Left cardiac atrium (tissue), 4 donors: ENCODE measurements at regions not wholly inside any gene's neighbourhood (a gene's known extent, or its start where the extent isn't known, plus 50 kb on each side); places are given as distances from the start of the nearest gene placed in this dataset.
"Not testable (repeated sequence)": the region's sequence is repeated elsewhere in the genome, so short reads cannot be mapped to it uniquely, and the experiment has no call there.

Source experiments
- ATAC-seq, 2 donors: fragments of 200-7000 bp; cut with Tn5 transposase; one replicate each; pipeline ENCODE4 v1.9.1; 2020; ENCODE audit warnings: mild to moderate bottlenecking in 2 of 2, moderate library complexity in 2 of 2
- DNase-seq: peaks from one replicate; pipeline ENCODE4 v3.0.0-alpha.2; 2020
- intact Hi-C, 2 donors: fragments of 100-400 bp; cut with DNase I; formaldehyde crosslinking; loops; one replicate each; pipeline versions ENCODE4 v1.14.1 to v1.15.1; 2022 to 2023
- donor health status: DM: no; HTN: yes; CAD: no.
- donor health status: DM: no; HTN: yes; CAD: no; lungs with severe emphysema.
- donor health status: DM: yes; HTN: yes; CAD: no.
- donor health status: Dilated cardiomyopathy.

DNA sequence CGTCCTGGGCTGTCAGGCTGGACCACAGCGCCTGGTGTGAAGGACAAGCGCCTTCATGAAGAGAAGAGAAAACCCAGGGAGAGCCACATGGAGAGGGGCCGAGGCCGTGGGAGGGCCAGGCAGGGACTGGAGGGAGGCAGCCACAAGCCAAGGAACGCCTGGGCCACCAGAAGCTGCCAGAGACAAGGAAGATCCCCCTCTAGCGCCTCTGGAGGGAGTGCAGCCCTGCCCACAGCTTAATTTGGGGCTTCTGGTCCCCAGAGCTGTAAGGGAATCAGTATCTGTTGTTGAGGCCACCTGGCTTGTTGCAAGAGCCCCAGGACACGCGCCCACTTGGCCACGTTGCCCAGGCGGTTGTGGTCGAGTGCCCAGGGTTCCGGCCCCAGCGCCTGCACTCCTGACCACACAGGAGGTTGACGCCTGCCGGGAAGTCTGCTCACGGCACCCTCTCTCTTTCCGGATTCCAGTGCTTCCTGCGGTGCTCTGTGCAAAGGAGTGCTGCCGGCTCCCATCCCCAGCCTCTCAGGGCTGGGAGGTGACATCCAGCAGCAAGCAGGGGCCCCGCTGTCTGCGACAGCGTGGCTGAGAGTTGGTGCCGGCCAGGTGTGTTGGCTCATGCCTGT is 4431.0 kb upstream of the TPTE start:
- DNase-seq, intact Hi-C loops, ATAC-seq: not testable (repeated sequence)

DNA sequence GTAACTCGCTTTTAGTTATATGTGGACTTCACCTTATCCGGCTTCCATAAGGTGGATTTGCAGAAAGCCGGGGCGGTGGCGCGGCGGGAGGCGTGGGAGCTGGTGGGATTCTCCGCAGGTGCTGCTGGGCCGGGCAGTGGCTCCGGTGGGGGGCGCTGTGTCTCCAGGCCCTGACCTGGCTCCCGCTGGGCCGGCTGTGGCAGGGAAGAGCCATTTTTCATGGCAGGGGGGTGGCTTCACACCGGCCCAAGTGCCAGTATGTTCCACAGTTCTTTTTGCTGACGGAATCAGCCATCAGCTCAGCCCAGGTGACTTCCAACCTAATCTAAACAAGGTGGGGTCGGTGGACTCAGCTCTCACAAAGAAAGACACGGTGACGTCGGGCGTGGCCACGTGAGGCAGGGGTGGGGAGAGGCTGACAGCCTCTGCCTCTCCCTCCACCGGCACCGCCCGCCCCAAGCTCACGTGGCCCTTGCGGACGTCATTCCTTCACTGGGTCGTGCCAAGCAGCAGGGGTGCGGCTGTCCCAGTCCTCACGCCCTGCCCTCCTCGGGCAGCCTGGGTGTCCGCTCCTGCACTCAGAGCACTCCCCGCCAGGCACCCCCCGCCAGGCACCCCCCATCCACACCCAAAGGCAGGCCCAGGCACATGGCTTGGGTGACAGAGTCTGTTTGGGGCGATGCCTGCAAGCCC is 4429.9 kb upstream of the TPTE start:
- ATAC-seq, intact Hi-C loops, DNase-seq: not testable (repeated sequence)

DNA sequence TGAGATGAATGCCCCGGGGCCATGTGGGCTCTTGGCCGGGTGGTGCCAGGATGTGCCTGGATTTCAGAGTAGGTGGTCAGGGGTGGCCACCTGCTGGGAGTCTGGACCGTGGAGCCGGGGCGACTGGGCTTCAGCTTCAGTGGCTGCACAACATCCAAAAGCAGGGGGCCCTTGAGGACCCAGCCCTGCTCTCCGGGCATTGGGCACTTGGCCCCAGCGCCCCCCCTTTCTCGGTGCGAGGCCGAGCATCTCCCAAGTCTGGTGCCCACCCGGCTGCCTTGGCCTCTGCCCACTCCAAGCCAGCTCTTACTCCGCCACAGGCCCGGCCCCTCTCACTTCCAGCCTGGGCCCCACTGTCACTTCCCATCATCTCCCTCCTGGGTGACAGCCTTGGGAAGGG is 4429.0 kb upstream of the TPTE start:
- intact Hi-C loops, ATAC-seq, DNase-seq: not testable (repeated sequence)

DNA sequence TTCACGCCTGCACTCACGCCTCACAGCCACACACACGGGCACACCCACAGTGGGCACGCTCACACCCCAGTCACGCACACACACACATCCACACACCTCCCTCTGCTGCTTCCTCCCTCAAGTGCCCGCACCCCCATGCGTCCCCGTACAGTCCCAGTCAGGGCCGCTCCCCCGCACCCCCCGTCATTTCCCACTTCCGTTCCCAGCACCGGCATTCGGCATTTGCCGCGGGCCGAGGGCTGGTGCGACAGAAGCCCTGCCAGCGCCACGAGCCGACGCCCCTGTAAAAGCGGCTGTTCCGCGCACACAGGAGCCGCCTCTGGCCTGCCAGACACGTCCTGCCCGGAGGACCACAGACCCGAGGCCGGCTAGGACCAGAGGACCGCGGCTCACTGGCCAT is 4428.0 kb upstream of the TPTE start:
- DNase-seq = peak; percentile 38
- intact Hi-C loops = not testable (repeated sequence)
- peak; percentile 44 to 46 for ATAC-seq

DNA sequence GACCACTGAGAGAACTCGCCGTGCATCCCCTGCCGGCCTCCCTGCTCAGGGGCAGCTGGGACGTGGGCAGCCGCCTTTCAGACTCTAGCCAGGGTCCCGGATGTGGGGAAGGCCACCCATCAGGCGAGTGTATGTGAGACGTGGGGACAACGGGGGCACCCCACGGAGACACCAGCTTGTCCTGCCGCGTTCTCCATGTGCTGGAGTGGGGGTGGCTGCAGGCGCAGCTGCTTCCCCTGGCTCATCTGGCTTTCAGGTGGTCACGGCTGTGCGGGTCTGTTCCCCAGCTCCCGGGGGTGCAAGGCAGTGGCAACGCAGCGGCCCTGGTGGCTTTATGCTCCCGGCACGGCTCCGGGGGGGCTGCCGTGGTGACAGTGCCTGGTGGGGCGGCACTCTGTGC is 4427.5 kb upstream of the TPTE start:
- peak; percentile 1 for DNase-seq
- intact Hi-C loops = not testable (repeated sequence)

DNA sequence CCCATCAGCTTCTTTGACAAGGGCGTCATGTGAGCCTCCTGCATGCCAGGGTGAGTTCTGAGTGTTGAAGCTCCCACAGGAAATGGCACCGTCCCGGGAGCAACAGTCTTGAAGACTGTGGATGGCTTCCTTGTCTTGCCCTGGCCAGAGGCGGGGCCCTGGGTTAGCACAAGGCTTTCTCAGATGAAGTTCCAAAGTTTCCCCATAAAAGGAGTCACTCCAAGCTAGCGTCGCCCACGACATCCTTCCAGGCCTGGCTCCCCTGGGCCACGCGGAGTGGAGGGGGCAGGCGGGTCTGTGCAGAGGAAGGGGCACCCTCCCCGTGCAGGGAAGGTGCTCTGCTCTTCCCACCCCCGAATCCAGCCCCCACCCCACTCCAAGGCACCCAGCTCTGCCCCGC is 4426.1 kb upstream of the TPTE start:
- ATAC-seq = peak; percentile 48 to 53
- intact Hi-C loops, DNase-seq: not testable (repeated sequence)

More for the DNA sequence above, 4427.5 kb upstream of the TPTE start:
- not testable (repeated sequence) for ATAC-seq

DNA sequence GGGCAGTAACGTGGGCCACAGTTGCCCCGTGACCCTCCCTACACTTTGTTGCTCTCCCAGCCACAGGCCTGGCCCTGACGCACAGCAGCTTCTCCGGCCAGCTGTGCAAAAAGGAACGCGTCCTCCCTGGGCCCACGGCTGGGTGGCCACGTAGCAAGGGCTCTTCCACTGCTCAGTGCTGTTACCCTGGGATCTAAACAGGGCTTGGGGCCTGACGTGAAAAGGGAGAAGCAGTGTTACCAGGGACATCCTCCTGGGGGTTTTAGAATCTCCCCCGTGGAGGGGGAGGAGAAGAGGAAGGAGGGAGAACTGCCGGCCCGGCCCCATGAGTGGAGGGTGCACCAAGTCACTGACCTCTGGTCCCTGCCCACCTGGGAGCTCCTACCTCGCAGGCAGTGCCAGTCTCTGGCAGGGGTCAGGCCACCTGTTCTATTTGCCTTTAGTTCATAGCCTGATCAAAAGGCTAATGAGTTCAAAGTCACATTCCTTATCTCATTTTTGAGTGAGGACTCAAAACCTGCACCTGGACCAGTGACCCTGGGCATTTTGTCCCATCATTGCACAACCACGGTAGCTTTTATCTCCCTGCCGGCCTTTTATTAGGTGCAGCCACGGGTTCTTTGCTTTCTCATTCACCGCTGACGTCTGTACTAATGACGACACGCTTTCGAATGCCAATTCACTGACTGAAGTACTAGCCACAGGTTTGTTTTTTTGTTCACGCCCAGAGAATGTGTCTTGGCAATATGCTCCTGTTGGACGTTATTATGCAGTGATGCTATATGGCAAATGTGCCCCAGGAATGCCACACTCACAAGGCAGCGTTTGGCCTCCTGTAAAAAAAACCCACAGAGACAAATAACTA is 4424.6 kb upstream of the TPTE start:
- intact Hi-C loops, DNase-seq, ATAC-seq: not testable (repeated sequence)

DNA sequence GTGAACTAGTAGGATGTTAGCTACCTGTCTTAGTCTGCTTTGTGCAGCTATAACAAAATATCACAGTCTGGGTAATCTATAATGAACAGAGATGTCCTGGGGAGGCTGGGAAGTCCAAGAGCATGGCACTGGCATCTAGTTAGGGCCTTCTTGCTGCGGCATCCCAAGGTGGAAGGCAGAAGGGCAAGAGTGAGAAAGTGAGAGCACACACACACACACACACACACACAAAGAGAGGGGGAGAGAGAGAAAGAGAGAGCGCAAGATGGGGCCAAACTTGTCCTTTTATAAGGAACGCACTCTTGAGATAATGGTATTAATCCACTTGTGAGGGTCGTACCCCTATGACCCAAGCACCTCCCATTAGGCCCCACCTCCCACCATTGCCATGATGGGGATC is 4423.6 kb upstream of the TPTE start:
- ATAC-seq, DNase-seq, intact Hi-C loops: not testable (repeated sequence)

DNA sequence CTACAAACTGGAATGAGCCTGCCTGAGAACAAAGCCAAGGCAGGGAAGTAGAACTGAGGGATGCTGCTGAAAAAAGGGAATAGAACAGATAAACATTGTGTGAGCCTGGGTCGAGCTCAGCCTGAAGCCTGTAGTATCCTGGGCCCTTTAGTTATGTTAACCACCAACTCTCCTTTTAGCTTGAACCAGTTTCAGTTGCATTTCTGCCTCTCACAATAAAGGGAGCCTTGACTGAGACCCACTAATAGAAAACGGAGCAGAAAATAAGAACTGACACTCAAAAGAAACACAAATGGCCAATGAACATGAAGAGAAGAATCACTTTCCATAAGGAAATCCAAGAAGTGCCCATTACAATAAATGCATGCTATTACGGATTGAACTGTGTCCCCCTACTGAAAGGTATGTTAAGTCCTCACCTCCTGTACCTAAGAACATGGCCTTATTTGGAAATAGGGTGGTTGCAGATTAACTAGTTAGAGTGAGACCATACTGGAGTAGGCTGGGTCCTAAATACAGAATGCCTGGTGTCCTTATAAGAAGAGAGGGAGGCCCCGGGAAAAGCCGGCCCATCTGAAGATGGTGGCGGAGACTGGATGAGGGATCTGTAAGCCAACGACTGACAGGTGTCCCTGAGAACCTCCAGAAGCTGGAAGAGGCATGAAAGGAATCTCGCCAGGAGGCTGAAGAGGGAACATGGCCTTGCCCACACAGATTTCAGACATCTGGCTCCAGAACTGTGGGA is 4423.0 kb upstream of the TPTE start:
- ATAC-seq = not testable (repeated sequence)

DNA sequence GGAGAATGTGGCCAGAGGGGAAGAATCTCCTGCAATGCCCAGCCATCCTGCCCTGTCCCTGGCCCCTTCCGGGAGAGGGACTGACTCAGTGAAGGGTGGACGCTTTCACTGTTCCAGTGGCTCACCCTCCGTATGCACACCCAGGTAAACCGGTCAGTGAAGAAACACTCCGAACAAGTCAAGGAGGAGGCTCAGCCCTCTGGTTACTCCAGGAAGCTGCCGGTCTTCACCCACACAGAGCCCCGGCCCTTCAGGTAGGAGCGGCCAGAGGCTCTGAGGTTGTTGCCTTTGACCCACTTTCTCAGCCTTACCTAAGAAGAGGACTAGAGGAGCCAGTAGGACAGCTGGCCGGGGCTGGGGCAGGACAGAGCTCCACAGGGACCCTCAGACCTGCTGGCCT is 4419.8 kb upstream of the TPTE start:
- ATAC-seq, intact Hi-C loops, DNase-seq: not testable (repeated sequence)

More for the DNA sequence above, 4423.0 kb upstream of the TPTE start:
- DNase-seq = peak; percentile 19
- intact Hi-C loops = not testable (repeated sequence)

DNA sequence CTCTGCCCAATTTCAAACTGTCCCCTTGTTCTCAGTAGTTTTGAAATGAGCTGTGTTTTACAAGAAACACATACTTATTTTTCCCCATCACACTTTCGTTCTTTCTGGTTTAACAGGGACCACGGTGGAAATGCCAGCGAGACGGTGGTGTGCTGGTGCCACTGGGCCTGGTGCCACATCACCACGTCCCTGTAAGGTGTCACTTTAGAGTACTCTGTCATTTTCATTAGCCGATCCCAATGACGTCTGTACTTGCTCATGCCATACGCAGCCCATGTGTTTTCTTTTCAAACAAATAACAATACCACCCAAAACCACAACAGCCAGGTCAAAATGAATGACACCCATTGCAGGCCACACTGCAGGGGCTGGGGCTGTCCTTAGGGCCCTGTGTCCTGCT is 4416.8 kb upstream of the TPTE start:
- DNase-seq, ATAC-seq, intact Hi-C loops: not testable (repeated sequence)

DNA sequence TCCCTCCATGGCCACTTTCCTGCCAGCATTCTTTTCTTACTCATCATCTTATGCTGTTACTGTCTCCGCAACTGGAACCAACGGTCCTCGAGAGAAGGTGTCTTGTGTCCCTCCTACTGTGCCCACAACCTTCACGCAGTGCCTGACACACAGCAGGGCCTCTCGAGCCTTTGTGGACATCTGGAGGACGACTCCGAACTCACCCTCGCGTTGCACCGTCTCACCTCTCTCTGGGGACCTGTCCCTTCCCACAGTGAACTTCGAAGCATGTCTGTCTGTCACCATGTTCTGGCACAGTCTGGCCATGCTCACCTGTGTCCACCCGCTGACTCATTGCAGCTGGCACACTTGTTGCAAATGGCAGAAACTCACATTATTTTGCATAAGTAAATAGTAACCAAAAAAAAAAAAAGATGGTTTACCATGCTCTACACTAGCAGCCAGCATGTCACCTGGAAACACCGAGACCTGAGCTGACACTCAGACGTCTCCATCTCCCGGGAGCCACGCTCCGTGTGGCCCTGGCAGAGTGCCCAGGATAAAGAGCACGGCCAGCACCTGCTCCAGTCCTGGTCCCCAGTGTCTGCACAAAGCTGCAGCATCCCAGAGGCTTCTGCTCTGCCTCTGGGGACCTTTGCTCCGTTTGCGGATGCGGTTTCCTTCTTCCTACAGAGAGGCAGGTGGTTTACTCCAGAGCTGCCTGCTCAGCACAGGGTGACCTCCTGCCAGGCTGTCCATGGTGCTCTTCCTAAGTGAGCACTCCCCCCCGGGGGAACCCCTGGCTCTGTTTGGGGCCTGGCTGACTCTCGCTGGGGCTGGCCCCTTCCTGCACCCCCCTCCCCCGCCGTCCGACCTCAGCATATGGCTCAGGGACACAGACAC is 4414.5 kb upstream of the TPTE start:
- not testable (repeated sequence) for DNase-seq, ATAC-seq

DNA sequence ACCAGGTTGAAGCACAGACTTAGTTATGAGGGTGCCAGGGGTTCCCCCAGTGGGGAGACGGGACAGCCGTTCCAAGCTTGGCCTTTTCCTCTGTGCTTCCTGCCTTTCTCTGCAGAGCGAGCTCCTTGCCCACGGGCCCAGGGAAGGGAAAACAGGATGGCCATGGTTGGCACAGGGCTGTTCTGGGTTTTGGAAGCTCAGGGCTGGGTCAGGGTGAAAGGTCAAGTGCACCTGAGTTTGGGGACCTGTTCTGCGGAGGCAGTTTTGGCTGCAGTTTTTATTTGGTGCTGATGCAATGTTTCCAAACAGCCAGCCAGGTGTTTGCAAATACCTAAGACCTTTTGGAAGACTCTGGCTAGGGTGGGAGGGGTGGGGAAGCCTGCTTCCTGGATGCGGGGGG is 4412.5 kb upstream of the TPTE start:
- DNase-seq, intact Hi-C loops, ATAC-seq: not testable (repeated sequence)

More for the DNA sequence above, 4414.5 kb upstream of the TPTE start:
- intact Hi-C loops = not testable (repeated sequence)

DNA sequence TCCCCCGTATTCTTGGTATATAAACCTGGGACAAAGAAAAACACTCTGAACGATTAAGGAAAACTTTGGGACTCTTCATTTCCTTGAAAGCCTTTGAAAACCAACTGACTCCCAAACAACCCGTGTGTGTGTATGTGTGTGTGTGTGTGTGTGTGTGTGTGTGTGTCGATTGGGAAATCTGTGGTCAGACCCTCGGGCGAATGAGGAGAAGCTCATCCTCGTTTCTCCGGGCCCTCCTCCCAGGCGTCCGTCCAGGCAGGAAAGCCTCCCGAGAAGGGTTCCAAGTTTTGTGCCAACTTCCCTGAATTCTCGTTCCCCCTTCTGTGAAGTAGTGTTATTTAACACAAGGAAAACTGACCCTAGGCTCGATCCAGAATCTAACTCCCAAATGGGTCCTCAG is 4411.6 kb upstream of the TPTE start:
- DNase-seq = peak; percentile 47
- peak in 1 of 2 donors; percentile 25 for ATAC-seq
- intact Hi-C loops = not testable (repeated sequence)

DNA sequence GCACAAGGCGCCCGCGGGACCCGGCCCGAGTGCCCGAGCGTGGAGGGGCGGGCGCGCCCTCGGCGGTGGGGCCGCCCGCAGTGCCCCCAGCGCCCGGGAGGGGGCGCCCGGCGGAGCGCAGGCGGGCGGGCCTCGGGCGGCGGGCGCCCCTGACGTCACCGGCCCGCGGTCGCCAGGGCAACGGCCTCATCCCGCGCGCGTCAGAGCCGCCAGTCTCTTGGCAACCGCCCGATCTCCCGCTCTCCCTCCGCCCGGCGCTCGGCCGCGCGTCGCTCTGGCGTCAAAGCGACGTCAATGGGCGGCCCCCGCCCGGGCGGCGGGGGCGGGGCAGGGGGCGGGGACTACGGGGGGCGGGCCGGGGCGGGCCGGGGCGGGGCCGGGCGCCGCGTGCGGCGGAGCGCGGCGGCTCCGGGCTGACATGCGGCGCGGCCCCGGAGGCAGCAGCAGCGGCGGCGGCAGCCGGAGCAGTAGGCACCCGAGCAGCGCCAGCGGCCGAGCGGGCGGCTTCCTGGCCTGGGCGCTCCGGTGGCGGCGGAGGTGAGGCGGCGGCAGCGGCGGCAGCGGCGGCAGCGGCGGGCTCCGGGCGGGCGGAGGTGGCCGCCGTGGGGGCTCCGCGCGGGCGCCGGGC is 4410.6 kb upstream of the TPTE start:
- intact Hi-C loops = not testable (repeated sequence)
- peak; percentile 83 to 93 for ATAC-seq

DNA sequence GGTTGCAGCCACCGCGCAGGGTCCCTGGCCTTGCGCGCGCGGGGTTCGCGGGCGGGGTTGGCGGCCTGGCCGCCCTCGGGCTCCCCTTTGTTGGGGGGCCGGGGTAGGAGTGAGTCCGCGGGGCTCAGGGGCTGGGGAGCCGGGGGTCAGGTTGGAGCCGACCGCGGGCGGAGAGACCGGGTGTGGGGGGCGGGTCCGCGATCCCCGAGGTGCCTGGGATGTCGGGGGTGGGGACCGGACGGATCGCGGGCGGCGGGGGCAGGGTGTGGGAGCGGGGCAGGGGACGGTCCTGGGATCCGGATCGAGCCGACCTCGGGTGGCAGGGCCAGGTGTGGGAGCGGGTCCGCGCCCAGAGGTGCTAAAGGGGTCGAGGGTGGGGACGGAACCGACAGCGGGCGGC is 4410.0 kb upstream of the TPTE start:
- intact Hi-C loops = not testable (repeated sequence)
- DNase-seq = peak; percentile 22
- peak in 1 of 2 donors; percentile 36 for ATAC-seq

More for the DNA sequence above, 4410.6 kb upstream of the TPTE start:
- DNase-seq = not testable (repeated sequence)

DNA sequence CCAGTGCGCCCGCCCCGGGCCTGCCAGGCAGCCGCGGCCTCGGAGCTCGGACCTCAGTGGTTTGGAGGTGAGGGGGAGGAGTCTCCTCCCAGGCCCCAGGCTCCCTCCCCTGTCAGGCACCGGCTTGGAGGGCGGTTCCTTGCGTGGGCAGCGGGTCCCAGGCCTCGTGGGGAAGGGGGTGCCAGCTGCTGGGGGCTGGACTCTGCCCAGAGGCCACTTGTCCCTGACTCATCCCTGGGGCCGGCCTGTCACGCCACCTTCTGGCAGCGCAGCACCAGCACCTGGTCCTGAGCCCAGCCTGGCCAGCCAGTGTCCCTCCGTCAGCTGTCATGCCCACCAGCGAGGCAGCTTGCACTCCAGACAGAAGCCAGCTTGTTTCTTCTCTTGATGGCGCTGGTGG is 4403.0 kb upstream of the TPTE start:
- DNase-seq = peak; percentile 7
- ATAC-seq, intact Hi-C loops: not testable (repeated sequence)
